IPS-20b (cell line): ENCODE measurements at regions not wholly inside any gene's neighbourhood (a gene's known extent, or its start where the extent isn't known, plus 50 kb on each side); places are given as distances from the start of the nearest gene placed in this dataset.

ENCODE experiments used
- H3K27ac ChIP-seq: one replicate; pipeline ENCODE4 v1.5.1; 2013; ENCODE audit warnings: low read length
- H3K27me3 ChIP-seq: 2 replicates; pipeline ENCODE4 v1.6.1; 2013; ENCODE audit warnings: mild to moderate bottlenecking, low read length, inconsistent platforms; ENCODE audit not compliant: insufficient read depth
- H3K36me3 ChIP-seq: 2 replicates; pipeline ENCODE4 v1.6.1; 2013; ENCODE audit warnings: low read depth, mild to moderate bottlenecking, inconsistent platforms, low read length, moderate library complexity; ENCODE audit not compliant: insufficient read depth
- H3K4me1 ChIP-seq: 2 replicates; pipeline ENCODE4 v1.6.1; 2013; ENCODE audit warnings: mild to moderate bottlenecking, control low read depth, inconsistent platforms, low read length, moderate library complexity; ENCODE audit not compliant: insufficient read depth
- H3K4me3 ChIP-seq: 2 replicates; pipeline ENCODE4 v1.5.1; 2013; ENCODE audit warnings: mild to moderate bottlenecking, low read length, inconsistent platforms
- H3K9ac ChIP-seq: 2 replicates; pipeline ENCODE4 v1.6.1; 2013; ENCODE audit warnings: low read depth, mild to moderate bottlenecking, inconsistent platforms, low read length, moderate library complexity
- H3K9me3 ChIP-seq: 2 replicates; pipeline ENCODE4 v1.6.1; 2013; ENCODE audit warnings: mild to moderate bottlenecking, low read depth, low read length, inconsistent platforms; ENCODE audit not compliant: insufficient read depth

DNA sequence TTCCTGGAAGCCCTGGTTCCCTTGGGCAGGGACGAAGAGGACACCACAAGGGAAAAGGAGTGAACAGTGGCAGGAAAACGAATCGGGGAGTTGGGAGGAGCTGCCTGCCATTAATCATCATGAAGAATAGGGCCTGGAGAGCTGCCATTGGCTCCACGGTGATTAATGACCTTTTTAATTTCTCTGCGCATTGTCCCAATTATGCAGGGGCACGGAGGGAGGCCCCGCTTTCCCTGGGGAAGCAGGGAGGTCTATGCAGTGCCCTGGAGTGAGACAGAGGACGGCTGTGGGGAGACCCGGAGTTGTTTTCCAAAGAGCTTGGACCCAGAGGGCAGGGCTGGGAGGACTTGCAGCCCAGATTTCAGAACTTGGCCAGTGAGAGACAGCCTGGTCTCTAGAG is 338.9 kb upstream of the C16orf82 start:
- no peak overlapping the region for H3K4me3 ChIP-seq
- H3K9me3 ChIP-seq, result no peaks in the 10 kb centered on the region
- H3K27me3 ChIP-seq, result no peaks in the 10 kb centered on the region
- H3K4me1 ChIP-seq, result no peaks in the 10 kb centered on the region
- H3K27ac ChIP-seq, result no peak overlapping the region
- no peaks in the 10 kb centered on the region for H3K36me3 ChIP-seq
- no peak overlapping the region for H3K9ac ChIP-seq

DNA sequence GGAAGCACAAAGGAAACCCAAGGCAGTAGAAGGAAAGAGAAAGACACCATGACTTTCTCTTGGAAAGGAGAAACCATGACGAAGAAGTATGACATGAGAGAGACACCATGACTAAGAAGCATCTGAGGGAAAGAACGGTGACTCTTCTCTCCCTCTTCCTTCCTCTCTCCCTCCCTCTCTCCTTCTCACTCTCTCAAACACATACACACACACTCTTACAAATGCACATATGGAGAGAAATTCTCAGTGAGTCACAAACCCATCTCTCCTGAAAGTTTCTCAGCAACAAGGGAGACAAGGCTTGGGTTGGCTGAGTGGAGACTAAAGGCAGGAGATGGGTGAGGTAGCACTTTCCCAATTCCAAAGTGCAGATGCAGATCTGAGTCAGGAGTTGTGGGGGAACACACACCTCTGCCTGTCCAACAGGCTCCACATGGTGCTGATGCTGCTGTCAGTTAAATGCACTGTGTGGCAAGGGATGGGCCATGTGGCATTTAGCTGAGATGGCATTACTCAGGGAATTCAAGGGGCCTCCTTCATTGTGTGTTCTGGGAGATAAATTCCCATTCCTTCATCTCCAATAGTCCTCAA is 336.7 kb upstream of the C16orf82 start:
- no peak overlapping the region for H3K9ac ChIP-seq
- no peaks in the 10 kb centered on the region for H3K4me1 ChIP-seq
- H3K4me3 ChIP-seq, result no peak overlapping the region
- no peaks in the 10 kb centered on the region for H3K36me3 ChIP-seq
- H3K27me3 ChIP-seq, result no peaks in the 10 kb centered on the region
- no peaks in the 10 kb centered on the region for H3K9me3 ChIP-seq
- H3K27ac ChIP-seq, result no peak overlapping the region

DNA sequence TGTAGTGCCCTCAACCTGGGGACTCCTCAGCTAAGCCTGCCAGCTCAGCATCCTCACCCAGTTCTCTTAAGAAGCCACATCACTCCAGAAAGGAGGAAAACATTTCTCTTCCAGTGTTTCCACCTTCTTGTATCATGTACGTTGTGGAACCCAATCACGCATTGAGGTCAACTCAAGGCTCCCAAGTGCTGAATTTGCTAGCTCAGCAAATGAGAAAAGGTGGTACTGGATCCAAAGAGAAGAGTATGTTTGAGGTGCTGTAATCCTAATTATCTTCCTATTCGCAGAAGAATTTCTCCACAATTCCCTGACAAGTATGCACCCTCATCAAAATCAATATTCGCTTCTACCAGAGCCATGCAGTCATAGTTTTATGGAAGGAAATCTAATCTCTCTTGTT is 335.0 kb upstream of the C16orf82 start:
- Histone ChIP-seq H3K27ac (no peak overlapping the region), H3K9me3 (no peaks in the 10 kb centered on the region), H3K4me1 (no peaks in the 10 kb centered on the region), H3K9ac (no peak overlapping the region), H3K36me3 (no peaks in the 10 kb centered on the region), H3K4me3 (no peak overlapping the region), H3K27me3 (no peaks in the 10 kb centered on the region)

DNA sequence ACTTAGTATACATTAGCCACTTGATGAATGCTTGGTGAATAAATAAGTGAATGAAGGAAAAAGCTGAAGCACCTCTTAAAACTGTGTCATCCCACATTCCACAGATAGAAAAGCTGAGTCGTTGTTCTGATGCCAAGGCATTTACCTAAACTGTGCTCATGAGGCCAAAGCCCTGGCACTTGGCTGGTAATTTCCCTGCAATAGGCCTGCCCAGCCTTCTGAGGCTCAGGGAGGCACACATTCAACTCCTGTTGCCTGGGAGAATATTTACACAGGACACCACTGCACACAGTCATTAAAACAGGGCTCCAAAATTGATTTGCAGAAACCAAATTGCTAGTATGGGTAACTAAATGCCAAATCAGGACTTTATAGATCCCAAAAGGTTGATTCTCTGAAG is 333.0 kb upstream of the C16orf82 start:
- Histone ChIP-seq H3K27ac (no peak overlapping the region), H3K9ac (no peak overlapping the region), H3K4me3 (no peak overlapping the region), H3K36me3 (no peaks in the 10 kb centered on the region), H3K9me3 (no peaks in the 10 kb centered on the region), H3K27me3 (no peaks in the 10 kb centered on the region), H3K4me1 (no peaks in the 10 kb centered on the region)

DNA sequence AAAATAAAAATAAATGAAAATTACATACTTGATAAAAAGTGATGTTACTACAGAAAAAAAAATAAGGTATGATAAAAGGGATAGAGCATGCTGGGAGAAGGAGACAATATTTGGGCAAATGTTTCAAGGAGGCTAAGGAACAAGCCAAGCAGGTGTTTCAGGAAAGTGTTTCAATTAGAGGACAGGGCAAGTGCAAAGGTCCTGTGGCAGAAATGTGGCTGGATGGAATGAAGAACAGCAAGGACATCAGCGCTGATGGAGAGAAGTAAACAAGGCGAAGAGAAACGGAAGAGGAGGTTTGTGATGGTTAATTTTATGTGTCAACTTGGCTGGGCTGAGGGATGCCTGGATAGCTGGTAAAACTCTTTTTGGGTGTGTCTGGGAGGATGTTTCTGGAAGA is 331.2 kb upstream of the C16orf82 start:
- Histone ChIP-seq H3K4me1 (no peaks in the 10 kb centered on the region), H3K4me3 (no peak overlapping the region), H3K27ac (no peak overlapping the region), H3K9me3 (no peaks in the 10 kb centered on the region), H3K27me3 (no peaks in the 10 kb centered on the region), H3K9ac (no peak overlapping the region), H3K36me3 (no peaks in the 10 kb centered on the region)

DNA sequence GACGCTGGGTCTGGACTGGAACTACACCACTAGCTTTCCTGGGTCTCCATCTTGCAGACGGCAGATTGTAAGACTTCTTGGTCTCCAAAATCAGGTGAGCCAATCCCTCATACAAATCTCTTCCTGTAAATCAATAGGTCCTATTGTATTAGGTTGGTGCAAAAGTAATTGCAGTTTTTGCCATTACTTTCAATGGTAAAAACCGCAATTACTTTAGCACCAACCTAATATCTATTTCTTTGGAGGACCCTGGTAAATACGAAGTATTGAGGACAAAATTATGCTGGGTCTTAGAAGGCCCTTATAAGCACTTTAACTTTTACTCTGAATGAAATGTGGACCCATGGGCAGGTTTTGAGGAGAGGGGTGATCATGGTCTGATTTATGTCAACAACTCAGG is 330.6 kb upstream of the C16orf82 start:
- Histone ChIP-seq H3K27me3 (0 out of 2 replicates have a peak, but pooled peaks cover 5% of the 10 kb centered on the region), H3K9me3 (no peaks in the 10 kb centered on the region), H3K36me3 (no peaks in the 10 kb centered on the region), H3K27ac (no peak overlapping the region), H3K4me3 (no peak overlapping the region), H3K4me1 (no peaks in the 10 kb centered on the region), H3K9ac (no peak overlapping the region)

DNA sequence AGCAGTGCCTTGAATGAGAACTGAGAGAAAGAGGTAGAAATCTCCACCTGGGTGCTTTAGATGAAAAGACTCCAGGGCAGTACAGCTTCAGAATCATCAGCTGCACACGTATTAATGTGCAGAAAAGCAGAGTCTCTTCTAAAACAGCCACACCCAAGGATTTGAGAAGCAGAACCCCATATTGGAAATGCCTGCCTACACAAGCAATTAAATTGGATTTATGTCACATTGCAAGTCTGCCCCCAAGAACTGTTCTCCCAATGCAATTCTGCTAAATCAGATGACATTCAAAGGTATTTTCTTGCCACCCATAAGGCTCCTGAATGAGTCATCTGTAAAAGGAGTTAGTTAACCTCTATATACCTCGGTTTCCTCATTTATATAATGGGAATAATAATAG is 326.0 kb upstream of the C16orf82 start:
- Histone ChIP-seq H3K9me3 (no peaks in the 10 kb centered on the region), H3K36me3 (no peaks in the 10 kb centered on the region), H3K9ac (no peak overlapping the region), H3K4me1 (no peaks in the 10 kb centered on the region), H3K27ac (no peak overlapping the region), H3K27me3 (peaks cover 15% of the 10 kb centered on the region; the same call in 1 of the 2 replicates), H3K4me3 (no peak overlapping the region)

DNA sequence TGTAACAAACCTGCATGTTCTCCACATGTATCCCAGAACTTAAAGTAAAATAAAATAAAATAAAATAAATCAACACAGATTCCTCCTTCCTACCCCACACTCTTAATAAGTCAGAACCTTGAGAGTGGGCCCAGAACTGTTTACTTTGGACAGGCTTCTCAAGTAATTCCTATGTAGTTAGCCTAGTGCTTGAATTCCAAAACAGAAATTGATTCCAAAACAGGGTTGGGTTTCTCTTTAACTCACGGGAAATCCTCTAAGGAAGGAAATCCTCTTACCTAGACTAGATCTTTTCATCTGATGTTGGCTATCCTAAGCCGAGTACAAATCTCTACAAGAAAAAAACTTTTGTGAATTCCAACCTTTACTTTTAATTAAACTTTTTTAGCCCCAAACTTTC is 324.7 kb upstream of the C16orf82 start:
- no peak overlapping the region for H3K27ac ChIP-seq
- peaks cover 27% of the 10 kb centered on the region for H3K27me3 ChIP-seq
- no peak overlapping the region for H3K4me3 ChIP-seq
- no peaks in the 10 kb centered on the region for H3K4me1 ChIP-seq
- H3K9ac ChIP-seq, result no peak overlapping the region
- no peaks in the 10 kb centered on the region for H3K9me3 ChIP-seq
- no peaks in the 10 kb centered on the region for H3K36me3 ChIP-seq

DNA sequence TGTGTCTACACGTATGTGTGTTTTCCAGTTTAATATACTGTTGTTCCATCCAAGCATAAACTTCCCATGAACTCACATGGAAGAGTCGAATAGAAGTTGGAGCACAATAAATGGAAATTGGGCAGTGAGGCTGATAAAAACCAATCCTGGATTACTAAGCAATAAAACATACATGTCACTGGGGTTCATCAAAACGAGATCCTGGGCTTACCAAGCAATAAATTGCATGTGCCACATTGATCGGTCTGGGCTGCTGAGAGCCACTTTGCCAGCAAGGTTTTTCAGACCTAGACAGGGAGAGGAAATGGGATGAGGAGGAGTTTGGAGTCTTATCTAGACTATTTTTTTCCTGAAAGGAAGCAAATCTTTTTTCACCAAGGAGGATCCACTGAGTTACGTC is 322.3 kb upstream of the C16orf82 start:
- Histone ChIP-seq H3K36me3 (no peaks in the 10 kb centered on the region), H3K9ac (no peak overlapping the region), H3K9me3 (no peaks in the 10 kb centered on the region), H3K4me1 (no peaks in the 10 kb centered on the region), H3K4me3 (no peak overlapping the region), H3K27ac (no peak overlapping the region), H3K27me3 (peaks cover 50% of the 10 kb centered on the region)

DNA sequence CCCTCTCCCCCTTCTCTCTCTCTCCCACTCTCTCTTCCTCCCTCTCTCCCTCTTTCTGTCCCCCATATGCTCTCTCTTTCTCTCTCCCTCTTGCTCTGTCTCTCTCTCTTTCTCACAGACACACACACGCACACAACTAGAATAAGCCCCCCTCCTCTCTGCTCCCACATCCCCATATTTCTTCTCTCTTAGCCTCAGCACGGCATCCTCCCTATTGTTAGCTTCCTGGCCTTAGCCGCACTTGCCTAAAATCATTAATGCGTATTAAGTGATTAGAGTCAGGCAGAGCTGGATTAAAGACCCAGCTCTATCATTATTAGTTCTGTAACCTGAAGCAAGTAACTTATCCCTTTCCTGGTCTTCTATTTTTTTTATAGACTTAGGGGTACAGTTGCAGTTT is 319.0 kb upstream of the C16orf82 start:
- no peaks in the 10 kb centered on the region for H3K36me3 ChIP-seq
- peaks cover 78% of the 10 kb centered on the region for H3K27me3 ChIP-seq
- H3K4me3 ChIP-seq, result no peak overlapping the region
- H3K27ac ChIP-seq, result no peak overlapping the region
- no peak overlapping the region for H3K9ac ChIP-seq
- no peaks in the 10 kb centered on the region for H3K9me3 ChIP-seq
- peaks cover 2% of the 10 kb centered on the region; the same call in 1 of the 2 replicates for H3K4me1 ChIP-seq

DNA sequence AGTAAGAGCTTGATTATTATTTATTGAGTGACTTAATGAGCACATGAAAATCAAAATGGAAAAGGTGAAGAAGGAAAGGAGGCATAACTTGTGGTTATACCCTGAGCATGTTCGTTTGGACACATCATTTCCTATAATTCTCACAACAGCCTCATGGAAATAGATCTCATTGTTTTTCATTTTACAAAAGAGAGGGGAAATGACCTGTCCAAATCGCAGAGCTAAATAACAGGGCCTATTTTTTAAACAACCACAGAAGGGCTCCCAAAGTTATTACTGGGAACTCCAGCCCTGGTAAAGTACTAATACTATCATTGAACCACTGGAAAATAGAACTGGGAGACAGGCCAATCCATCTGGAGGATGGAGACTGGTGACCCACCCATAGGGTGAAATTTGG is 317.7 kb upstream of the C16orf82 start:
- Histone ChIP-seq H3K9me3 (no peaks in the 10 kb centered on the region), H3K36me3 (no peaks in the 10 kb centered on the region), H3K27ac (no peak overlapping the region), H3K4me3 (no peak overlapping the region), H3K27me3 (peaks cover 89% of the 10 kb centered on the region), H3K9ac (no peak overlapping the region), H3K4me1 (peaks cover 2% of the 10 kb centered on the region; the same call in 1 of the 2 replicates)

DNA sequence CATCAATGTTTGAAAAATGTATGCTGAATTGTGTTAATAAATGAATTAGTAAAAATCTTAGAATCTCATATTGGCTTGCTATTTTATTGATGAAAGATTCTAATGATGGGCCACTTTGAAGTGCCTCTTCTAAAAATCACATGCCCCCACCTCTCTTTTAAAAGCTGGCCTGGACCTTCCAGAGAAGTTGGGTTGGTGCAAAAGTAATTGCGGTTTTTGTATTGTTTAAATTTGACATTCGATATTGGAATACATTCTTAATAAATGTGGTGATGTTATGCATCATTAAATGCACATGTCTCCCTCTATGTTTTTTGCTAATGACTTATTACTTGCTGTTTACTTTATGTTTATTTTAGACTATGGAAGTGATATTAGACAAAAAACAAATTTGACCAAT is 314.6 kb upstream of the C16orf82 start:
- no peak overlapping the region for H3K4me3 ChIP-seq
- H3K27me3 ChIP-seq, result peaks cover 83% of the 10 kb centered on the region
- H3K36me3 ChIP-seq, result no peaks in the 10 kb centered on the region
- no peak overlapping the region for H3K9ac ChIP-seq
- H3K9me3 ChIP-seq, result no peaks in the 10 kb centered on the region
- H3K27ac ChIP-seq, result no peak overlapping the region
- H3K4me1 ChIP-seq, result peaks cover 2% of the 10 kb centered on the region; the same call in 1 of the 2 replicates
